Heart left ventricle (tissue), 16 donors: ENCODE measurements at regions not wholly inside any gene's neighbourhood (a gene's known extent, or its start where the extent isn't known, plus 50 kb on each side); places are given as distances from the start of the nearest gene placed in this dataset.

Experiments used
- ATAC-seq, 4 donors: fragments of 200-7000 bp; cut with Tn5 transposase; one replicate each; pipeline ENCODE4 v1.9.1; 2020 to 2022; ENCODE audit warnings: moderate library complexity in 4 of 4, mild to moderate bottlenecking in 3 of 4, moderate number of reproducible peaks in 1 of 4
- DNase-seq, 5 donors: peaks; one replicate each; pipeline ENCODE4 v3.0.0-alpha.2; 2020
- H3K27ac ChIP-seq, 12 donors: fragments of 200-600 bp; sonication (generic) in 4 of 12; one replicate each; pipeline versions ENCODE4 v1.5.0 to v1.8.0; 2016 to 2022; ENCODE audit warnings: mild to moderate bottlenecking in 2 of 12
- H3K27me3 ChIP-seq, 9 donors: fragments of 200-600 bp; sonication (generic) in 2 of 9; one replicate each; pipeline versions ENCODE4 v1.5.1 to v1.8.0; 2016 to 2022; ENCODE audit warnings: mild to moderate bottlenecking in 3 of 9
- H3K36me3 ChIP-seq, 9 donors: fragments of 200-600 bp; sonication (generic) in 2 of 9; one replicate each; pipeline versions ENCODE4 v1.5.0 to v1.8.0; 2018 to 2022; ENCODE audit warnings: mild to moderate bottlenecking in 2 of 9
- H3K4me1 ChIP-seq, 12 donors: fragments of 200-600 bp; sonication (generic) in 4 of 12; one replicate each; pipeline versions ENCODE4 v1.5.0 to v1.8.0; 2016 to 2022; ENCODE audit warnings: mild to moderate bottlenecking in 3 of 12
- H3K4me3 ChIP-seq, 12 donors: fragments of 200-600 bp; sonication (generic) in 4 of 12; one replicate each; pipeline versions ENCODE4 v1.5.0 to v1.8.0; 2017 to 2022; ENCODE audit warnings: mild to moderate bottlenecking in 9 of 12, moderate library complexity in 4 of 12
- H3K9me3 ChIP-seq, 12 donors: fragments of 200-600 bp; sonication (generic) in 4 of 12; one replicate each; pipeline versions ENCODE4 v1.5.0 to v1.8.0; 2016 to 2022; ENCODE audit warnings: mild to moderate bottlenecking in 1 of 12
- POLR2A ChIP-seq, 2 donors: fragments of 450-650 bp; IDR thresholded peaks; one replicate each; pipeline ENCODE4 v1.6.1; 2017; ENCODE audit warnings: antibody characterized with exemption in 2 of 2, mild to moderate bottlenecking in 2 of 2, moderate library complexity in 2 of 2
- WGBS, 4 donors: extraction: QIAGEN DNeasy Blood & Tissue Kit in 2 of 4; methylation state at CpG; one replicate each; pipeline versions ENCODE4 v1.1.5 to v1.1.7; 2013 to 2018; 5-methylcytosine and 5-hydroxymethylcytosine counted together
- intact Hi-C, 10 donors: fragments of 100-400 bp; cut with DNase I; formaldehyde crosslinking; loops; one replicate each; pipeline versions ENCODE4 v1.11.1 to v1.14.2; 2022
- TF ChIP-seq, protein P1 (sequence below), 12 donors: fragments of 200-600 bp; sonication (generic) in 4 of 12; IDR thresholded peaks; one replicate each; pipeline versions ENCODE4 v1.5.0 to v1.8.0; 2018 to 2022; ENCODE audit warnings: antibody characterized with exemption in 12 of 12, mild to moderate bottlenecking in 5 of 12
- donor health status: ischemic (EF 13 %, LVEDD 7.1; RV severe dilation, severe dysfunction).
- donor health status: healthy with polysubstance abuse.
- donor health status: DM: no; HTN: yes; CAD: no.
- donor health status: DM: no; HTN: no; CAD: no.
- donor health status: ischemic (EF 25% LVEDD 6.9; RV normal size, moderate dysfunction).
- donor health status: ischemic (EF 25% LVEDD 5.7; RV mildly dilated, moderate dysfunction).
- donor health status: healthy.
- donor health status: DM: yes; HTN: yes; CAD: no.
- donor health status: ischemic (EF 35%, LVEDD 5.7; RV mildly dilated, moderate dysfunction).
- donor health status: nonischemic (EF 11% LVEDD 7.7; RV severe dilation, severe dysfunction).
- donor health status: DM: yes; HTN: yes; CAD: no.
- donor health status: PGD.
- donor health status: ischemic (EF 29% LVEDD 5.4; RV normal size, mild dysfunction).
- donor health status: nonischemic (EF 23%, LVEDD 6.1; RV moderate dilation, normal function).

DNA sequence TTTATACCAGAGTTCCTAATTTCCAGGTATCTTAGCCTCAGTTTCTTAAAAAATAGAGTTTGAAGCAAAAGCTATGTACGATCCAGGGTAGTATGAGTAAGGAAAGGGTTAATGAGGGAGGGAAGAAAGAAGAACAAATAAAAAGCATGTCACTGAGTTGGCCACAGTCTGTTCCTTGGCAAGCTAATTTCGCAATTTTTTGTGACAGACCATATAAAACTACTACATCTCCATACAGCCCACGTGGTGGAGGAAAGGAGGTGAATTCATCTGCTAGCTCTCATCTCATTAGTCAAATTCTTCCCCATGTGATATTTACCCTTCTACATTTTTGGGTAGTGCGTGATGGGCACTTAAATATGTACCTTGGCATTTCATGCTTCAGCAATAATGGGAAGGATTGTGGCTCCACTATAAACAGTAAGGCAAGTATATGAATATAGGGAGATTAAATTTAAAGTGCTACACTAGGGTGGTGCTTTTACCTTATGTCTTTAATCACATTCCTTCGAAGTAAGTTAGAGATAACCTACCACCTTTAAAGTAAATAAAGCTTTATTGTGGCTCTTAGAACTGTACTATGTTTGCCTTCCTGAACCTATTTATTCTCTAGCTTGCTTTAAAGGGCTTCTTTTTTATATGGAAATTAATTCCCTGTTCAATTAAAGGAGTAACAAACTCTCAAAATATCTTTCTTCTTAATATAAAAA lies 102.1 kb upstream of the VAMP7 start:
- no peak for TF ChIP-seq POLR2A (IDR thresholded peaks at IDR 0.05)
- TF ChIP-seq, protein P1, sequence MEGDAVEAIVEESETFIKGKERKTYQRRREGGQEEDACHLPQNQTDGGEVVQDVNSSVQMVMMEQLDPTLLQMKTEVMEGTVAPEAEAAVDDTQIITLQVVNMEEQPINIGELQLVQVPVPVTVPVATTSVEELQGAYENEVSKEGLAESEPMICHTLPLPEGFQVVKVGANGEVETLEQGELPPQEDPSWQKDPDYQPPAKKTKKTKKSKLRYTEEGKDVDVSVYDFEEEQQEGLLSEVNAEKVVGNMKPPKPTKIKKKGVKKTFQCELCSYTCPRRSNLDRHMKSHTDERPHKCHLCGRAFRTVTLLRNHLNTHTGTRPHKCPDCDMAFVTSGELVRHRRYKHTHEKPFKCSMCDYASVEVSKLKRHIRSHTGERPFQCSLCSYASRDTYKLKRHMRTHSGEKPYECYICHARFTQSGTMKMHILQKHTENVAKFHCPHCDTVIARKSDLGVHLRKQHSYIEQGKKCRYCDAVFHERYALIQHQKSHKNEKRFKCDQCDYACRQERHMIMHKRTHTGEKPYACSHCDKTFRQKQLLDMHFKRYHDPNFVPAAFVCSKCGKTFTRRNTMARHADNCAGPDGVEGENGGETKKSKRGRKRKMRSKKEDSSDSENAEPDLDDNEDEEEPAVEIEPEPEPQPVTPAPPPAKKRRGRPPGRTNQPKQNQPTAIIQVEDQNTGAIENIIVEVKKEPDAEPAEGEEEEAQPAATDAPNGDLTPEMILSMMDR (IDR thresholded peaks at IDR 0.05): no peak
- Histone ChIP-seq H3K9me3 (no peaks in the 10 kb centered on the region), H3K27me3 (no peaks in the 10 kb centered on the region), H3K4me3 (no peak overlapping the region), H3K36me3 (no peaks in the 10 kb centered on the region), H3K27ac (no peak overlapping the region), H3K4me1 (no peaks in the 10 kb centered on the region)
- 45 to 62% (median 48%) methylated on average over 5 of the region's 5 CpGs for WGBS, 4 donors
- DNase-seq (no peak), ATAC-seq (no peak)
- intact Hi-C loops: no loop called here

DNA sequence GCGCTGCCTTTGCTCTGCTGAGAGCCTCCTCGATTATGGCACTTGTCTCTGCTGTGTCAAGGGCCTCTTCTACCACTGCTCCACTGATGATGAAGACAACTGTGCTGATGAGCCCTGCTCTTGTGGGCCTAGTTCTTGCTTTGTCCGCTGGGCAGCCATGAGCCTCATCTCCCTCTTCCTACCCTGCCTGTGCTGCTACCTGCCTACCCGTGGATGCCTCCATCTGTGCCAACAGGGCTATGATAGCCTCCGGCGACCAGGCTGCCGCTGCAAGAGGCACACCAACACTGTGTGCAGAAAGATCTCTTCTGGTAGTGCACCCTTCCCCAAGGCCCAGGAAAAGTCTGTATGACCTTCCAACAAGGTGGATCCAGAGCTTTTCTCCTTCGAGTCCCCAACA lies 106.8 kb upstream of the VAMP7 start:
- TF ChIP-seq POLR2A (IDR thresholded peaks at IDR 0.05): no peak
- TF ChIP-seq, protein P1 (IDR thresholded peaks at IDR 0.05): no peak
- 62 to 72% (median 70%) methylated on average over 4 to 8 of the region's 8 CpGs for WGBS, 4 donors
- ATAC-seq (peak in 1 of 4 donors; percentile 13), DNase-seq (no peak)
- Histone ChIP-seq H3K36me3 (no peaks in the 10 kb centered on the region), H3K27ac (no peak overlapping the region), H3K27me3 (no peaks in the 10 kb centered on the region), H3K9me3 (no peaks in the 10 kb centered on the region), H3K4me3 (no peak overlapping the region), H3K4me1 (no peaks in the 10 kb centered on the region)
- intact Hi-C loops: no loop called here

DNA sequence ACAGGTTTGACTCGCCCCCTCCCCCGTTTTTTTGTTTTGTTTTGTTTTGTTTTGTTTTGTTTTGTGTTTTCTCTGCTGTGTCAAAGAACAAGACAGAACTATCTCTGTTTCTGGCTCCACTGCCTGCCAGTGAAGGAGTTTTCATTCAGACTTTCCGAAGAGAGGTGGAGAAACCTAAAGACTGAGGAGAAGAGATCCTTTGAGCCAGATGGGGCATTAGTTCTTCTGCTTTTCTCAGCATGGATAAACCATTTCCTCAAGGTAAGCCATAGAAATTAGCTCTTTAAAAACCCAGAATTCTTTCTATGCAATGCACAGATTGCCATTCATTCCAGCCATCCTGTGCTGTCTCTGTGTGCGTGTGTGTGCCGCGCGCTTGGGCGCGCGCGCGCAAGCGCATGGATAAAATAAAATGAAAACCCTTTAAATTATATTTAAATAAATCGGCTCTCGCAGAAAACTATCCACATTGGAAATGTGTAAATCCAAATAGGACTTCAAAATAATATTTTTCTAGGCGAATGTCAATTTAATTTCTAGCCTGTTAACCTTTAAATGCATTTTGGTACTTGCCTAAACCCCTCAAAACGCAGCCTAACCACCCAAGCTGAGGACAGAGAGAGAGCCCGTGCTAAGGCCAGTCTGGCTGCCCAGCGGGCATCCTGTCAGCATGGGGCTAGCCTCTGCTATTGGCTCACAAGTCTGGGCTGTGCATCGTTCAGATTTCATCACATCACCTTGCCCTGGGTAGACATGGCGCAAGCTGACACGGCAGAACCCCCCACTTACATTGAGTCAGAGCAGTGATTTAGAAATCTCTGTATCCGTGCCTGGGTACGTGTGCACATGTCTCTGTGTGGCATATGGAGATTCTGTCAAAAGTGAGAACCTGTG lies 113.0 kb upstream of the VAMP7 start:
- H3K4me3 ChIP-seq: peak overlapping the region in 10 of 12 donors; percentile 13 to 70 (median 53)
- intact Hi-C loops: no loop called here

More for the DNA sequence above, 113.0 kb upstream of the VAMP7 start:
- Histone ChIP-seq H3K27me3 (no peaks in the 10 kb centered on the region), H3K4me1 (peaks cover 0 to 9% (median 0%) of the 10 kb centered on the region in 12 donors), H3K9me3 (no peaks in the 10 kb centered on the region), H3K36me3 (no peaks in the 10 kb centered on the region), H3K27ac (no peak overlapping the region)
- ATAC-seq (peak in 2 of 4 donors; percentile 22 to 33), DNase-seq (peak in 1 of 5 donors; percentile 48)
- 42 to 63% (median 56%) methylated on average over 23 to 24 of the region's 24 CpGs for WGBS, 4 donors
- TF ChIP-seq, protein P1 (IDR thresholded peaks at IDR 0.05): no peak
- TF ChIP-seq POLR2A (IDR thresholded peaks at IDR 0.05): no peak
